ENCODE measurements at regions not wholly inside any gene's neighbourhood (a gene's known extent, or its start where the extent isn't known, plus 50 kb on each side); places are given as distances from the start of the nearest gene placed in this dataset.

GRCh38 chr11:33552756-33553155 is 147.9 kb downstream of the C11orf91 start:
- Histone ChIP-seq H3K27ac (no peak overlapping the region), H3K4me3 (no peak overlapping the region), H4K20me1 (no peaks in the 10 kb centered on the region), H3K4me2 (no peak overlapping the region), H3K9me3 (replicated peaks in 1 of 11) (no peaks in the 10 kb centered on the region; a peak in 1 of 22 replicates), H3K4me1 (peaks cover 0 to 7% (median 0%) of the 10 kb centered on the region in 10 experiments; a peak in 5 of 20 replicates), H3K27me3 (no peaks in the 10 kb centered on the region), H3K9ac (no peak overlapping the region), H3K36me3 (no peaks in the 10 kb centered on the region)
- TF ChIP-seq Cebpa-rat (IDR thresholded peaks at IDR 0.05), result no peak

- no peak for TF ChIP-seq Cebpa-rat (IDR thresholded peaks at IDR 0.05)
- no peak overlapping the region for H3K4me3 ChIP-seq
- H3K4me1 ChIP-seq, result no peaks in the 10 kb centered on the region
- no peak overlapping the region for H3K27ac ChIP-seq
- H3K9ac ChIP-seq, result no peak overlapping the region
- no peak overlapping the region for H3K4me2 ChIP-seq
- no peaks in the 10 kb centered on the region for H3K27me3 ChIP-seq
- no peaks in the 10 kb centered on the region for H4K20me1 ChIP-seq
- H3K9me3 ChIP-seq (replicated peaks in 1 of 11), result no peaks in the 10 kb centered on the region; a peak in 1 of 22 replicates
- no peaks in the 10 kb centered on the region for H3K36me3 ChIP-seq
These were observed 149.6 kb downstream of the C11orf91 start for GRCh38 chr11:33551051-33551450.

- H3K27me3 ChIP-seq, result no peaks in the 10 kb centered on the region
- no peak for TF ChIP-seq Cebpa-rat (IDR thresholded peaks at IDR 0.05)
These were observed 151.1 kb downstream of the C11orf91 start for GRCh38 chr11:33549483-33549882.

GRCh38 chr11:33545931-33546330 is 154.7 kb downstream of the C11orf91 start:
- Histone ChIP-seq H3K4me2 (no peak overlapping the region), H4K20me1 (no peaks in the 10 kb centered on the region), H3K36me3 (no peaks in the 10 kb centered on the region), H3K9me3 (replicated peaks in 1 of 11) (no peaks in the 10 kb centered on the region), H3K27me3 (no peaks in the 10 kb centered on the region), H3K9ac (no peak overlapping the region), H3K4me3 (no peak overlapping the region), H3K27ac (no peak overlapping the region), H3K4me1 (peaks cover 0 to 6% (median 5%) of the 10 kb centered on the region in 10 experiments; a peak in 5 of 20 replicates)
- no peak for TF ChIP-seq Cebpa-rat (IDR thresholded peaks at IDR 0.05)

More at GRCh38 chr11:33549483-33549882, 151.1 kb downstream of the C11orf91 start:
- no peak overlapping the region for H3K27ac ChIP-seq
- no peaks in the 10 kb centered on the region for H4K20me1 ChIP-seq
- no peak overlapping the region for H3K9ac ChIP-seq
- H3K4me2 ChIP-seq, result no peak overlapping the region
- H3K4me1 ChIP-seq, result no peaks in the 10 kb centered on the region
- no peaks in the 10 kb centered on the region for H3K36me3 ChIP-seq
- no peak overlapping the region for H3K4me3 ChIP-seq
- H3K9me3 ChIP-seq (replicated peaks in 1 of 11), result no peaks in the 10 kb centered on the region

GRCh38 chr11:33544593-33545373 is 155.8 kb downstream of the C11orf91 start:
- Histone ChIP-seq H3K4me3 (no peak overlapping the region), H3K27ac (no peak overlapping the region), H4K20me1 (no peaks in the 10 kb centered on the region), H3K36me3 (no peaks in the 10 kb centered on the region), H3K9ac (no peak overlapping the region), H3K27me3 (no peaks in the 10 kb centered on the region), H3K4me2 (no peak overlapping the region), H3K9me3 (replicated peaks in 1 of 11) (no peaks in the 10 kb centered on the region), H3K4me1 (peaks cover 0 to 16% (median 9%) of the 10 kb centered on the region in 10 experiments; a peak in 7 of 20 replicates)
- TF ChIP-seq Cebpa-rat (IDR thresholded peaks at IDR 0.05), result no peak

GRCh38 chr11:33543823-33544222 is 156.8 kb downstream of the C11orf91 start:
- no peak overlapping the region for H3K9ac ChIP-seq
- no peaks in the 10 kb centered on the region for H3K27me3 ChIP-seq
- H3K4me3 ChIP-seq, result no peak overlapping the region
- no peaks in the 10 kb centered on the region for H3K9me3 ChIP-seq (replicated peaks in 1 of 11)
- no peaks in the 10 kb centered on the region for H3K36me3 ChIP-seq
- H4K20me1 ChIP-seq, result no peaks in the 10 kb centered on the region
- H3K4me2 ChIP-seq, result no peak overlapping the region
- H3K27ac ChIP-seq, result no peak overlapping the region
- H3K4me1 ChIP-seq, result peaks cover 0 to 17% (median 13%) of the 10 kb centered on the region in 10 experiments; a peak in 8 of 20 replicates
- no peak for TF ChIP-seq Cebpa-rat (IDR thresholded peaks at IDR 0.05)

- no peaks in the 10 kb centered on the region for H4K20me1 ChIP-seq
- H3K4me2 ChIP-seq, result no peak overlapping the region
- no peak for TF ChIP-seq Cebpa-rat (IDR thresholded peaks at IDR 0.05)
- peaks cover 0 to 17% (median 13%) of the 10 kb centered on the region in 10 experiments; a peak in 8 of 20 replicates for H3K4me1 ChIP-seq
- no peaks in the 10 kb centered on the region for H3K27me3 ChIP-seq
- no peaks in the 10 kb centered on the region for H3K36me3 ChIP-seq
- H3K27ac ChIP-seq, result no peak overlapping the region
- H3K9me3 ChIP-seq (replicated peaks in 1 of 11), result no peaks in the 10 kb centered on the region
- no peak overlapping the region for H3K9ac ChIP-seq
- no peak overlapping the region for H3K4me3 ChIP-seq
These were observed 157.7 kb downstream of the C11orf91 start for GRCh38 chr11:33542921-33543320.

- Histone ChIP-seq H3K27ac (no peak overlapping the region), H3K4me2 (peak overlapping the region in 7 of 11 experiments; percentile 0 to 30 (median 8); a peak in 3 of 22 replicates), H4K20me1 (no peaks in the 10 kb centered on the region), H3K4me1 (peaks cover 0 to 17% (median 13%) of the 10 kb centered on the region in 10 experiments; a peak in 8 of 20 replicates), H3K9ac (no peak overlapping the region), H3K9me3 (replicated peaks in 1 of 11) (no peaks in the 10 kb centered on the region), H3K4me3 (no peak overlapping the region), H3K36me3 (no peaks in the 10 kb centered on the region), H3K27me3 (no peaks in the 10 kb centered on the region)
- no peak for TF ChIP-seq Cebpa-rat (IDR thresholded peaks at IDR 0.05)
These were observed 159.4 kb downstream of the C11orf91 start for GRCh38 chr11:33540946-33541915.

GRCh38 chr11:33540427-33540826 is 160.2 kb downstream of the C11orf91 start:
- Histone ChIP-seq H3K4me3 (no peak overlapping the region), H3K27me3 (no peaks in the 10 kb centered on the region), H3K36me3 (no peaks in the 10 kb centered on the region), H3K4me2 (peak overlapping the region in 2 of 11 experiments; percentile 6 to 15; a peak in 3 of 22 replicates), H3K4me1 (peaks cover 0 to 17% (median 13%) of the 10 kb centered on the region in 10 experiments; a peak in 8 of 20 replicates), H4K20me1 (no peaks in the 10 kb centered on the region), H3K9ac (no peak overlapping the region), H3K27ac (no peak overlapping the region), H3K9me3 (replicated peaks in 1 of 11) (peaks cover 0 to under 1% (median 0%) of the 10 kb centered on the region in 11 experiments; a peak in 1 of 22 replicates)
- TF ChIP-seq Cebpa-rat (IDR thresholded peaks at IDR 0.05), result no peak
